ENCODE measurements at regions not wholly inside any gene's neighbourhood (a gene's known extent, or its start where the extent isn't known, plus 50 kb on each side); places are given as distances from the start of the nearest gene placed in this dataset.
"Not testable (repeated sequence)": the region's sequence is repeated elsewhere in the genome, so short reads cannot be mapped to it uniquely, and the experiment has no call there.

DNA sequence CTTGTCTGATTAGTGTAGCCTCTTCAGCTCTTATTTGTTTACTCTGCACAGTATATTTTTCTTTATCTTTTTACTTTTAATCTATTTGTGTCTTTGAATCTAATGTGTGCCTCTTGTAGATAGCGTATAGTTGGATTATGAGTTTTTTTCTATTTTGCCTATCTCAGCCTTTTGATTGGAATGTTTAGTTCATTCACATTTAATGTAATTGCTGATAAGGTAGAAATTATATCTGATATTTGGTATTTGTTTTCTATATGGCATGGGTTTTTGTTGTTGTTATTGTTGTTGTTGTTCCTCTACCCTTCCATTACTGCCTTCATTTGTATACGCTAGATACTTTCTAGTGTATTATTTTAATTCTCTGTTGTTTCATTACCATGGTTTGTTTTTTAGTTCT lies 131.7 kb upstream of the GRIK3 start:
- DNase-seq, result no peak

DNA sequence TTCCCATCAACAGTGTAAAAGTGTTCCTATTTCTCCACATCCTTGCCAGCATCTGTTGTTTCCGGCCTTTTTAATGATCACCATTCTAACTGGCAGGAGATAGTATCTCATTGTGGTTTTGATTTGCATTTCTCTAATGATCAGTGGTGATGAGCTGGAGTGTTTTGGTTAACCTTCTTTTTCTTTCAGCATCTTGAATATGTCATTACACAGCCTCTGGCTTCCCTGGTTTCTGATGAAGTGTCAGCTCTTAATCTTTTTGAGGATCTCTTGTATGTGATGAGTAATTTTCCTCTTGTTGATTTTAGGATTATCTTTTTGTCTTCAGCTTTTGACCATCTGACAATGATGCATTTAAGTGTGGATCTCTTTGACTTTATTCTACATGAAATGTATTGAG lies 133.2 kb upstream of the GRIK3 start:
- no peak for DNase-seq

- no peak for DNase-seq
Measured at GRCh38 chr1:37169241-37169640, 134.9 kb upstream of the GRIK3 start.

DNA sequence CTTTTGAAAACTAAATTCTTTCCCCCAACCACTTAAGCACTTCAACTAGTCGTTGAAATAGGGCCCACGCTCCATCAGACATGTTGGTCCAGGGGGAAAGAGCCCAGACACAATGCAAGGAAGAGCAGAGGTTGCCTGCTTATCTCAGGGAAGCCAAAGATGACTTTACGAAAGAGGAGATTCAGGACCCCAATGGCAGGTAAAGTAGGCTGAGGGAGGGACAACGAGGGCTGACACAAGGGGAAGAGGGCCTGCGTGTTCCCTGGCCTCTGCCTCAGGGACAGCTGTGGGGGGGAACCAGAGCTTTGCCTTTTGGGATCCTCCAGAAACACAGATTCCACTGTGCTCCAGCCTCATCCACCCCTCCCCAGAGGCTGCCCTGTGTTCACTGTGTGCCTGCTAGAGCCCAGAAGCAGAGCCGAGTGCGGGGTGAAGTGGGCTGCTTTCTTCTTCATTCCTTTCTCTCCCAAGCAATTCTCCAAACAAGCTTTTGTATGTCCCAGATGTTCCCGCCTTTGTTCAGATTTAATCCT lies 135.5 kb upstream of the GRIK3 start:
- DNase-seq, result no peak

DNA sequence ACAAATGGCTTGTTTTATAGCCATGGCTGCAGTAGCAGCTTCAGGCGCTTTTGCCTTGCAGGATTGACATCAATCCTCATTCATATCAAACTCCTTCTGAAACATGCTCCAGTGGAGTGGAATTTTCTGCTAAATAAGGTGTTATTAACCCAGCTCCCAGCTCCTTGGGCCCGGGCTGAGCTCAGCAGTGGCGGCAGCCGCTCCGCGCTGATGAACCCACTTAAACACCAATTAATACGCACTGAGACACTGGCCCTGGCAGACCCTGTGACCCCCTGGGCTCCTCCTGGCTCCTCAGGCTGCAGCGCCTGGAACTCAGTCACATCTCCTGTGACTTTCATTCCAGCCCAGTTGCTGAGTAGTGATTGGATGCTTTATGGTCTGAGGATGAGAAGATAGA lies 137.4 kb upstream of the GRIK3 start:
- DNase-seq, result no peak

GRCh38 chr1:37174341-37174740 lies 140.0 kb upstream of the GRIK3 start:
- DNase-seq, result no peak

DNA sequence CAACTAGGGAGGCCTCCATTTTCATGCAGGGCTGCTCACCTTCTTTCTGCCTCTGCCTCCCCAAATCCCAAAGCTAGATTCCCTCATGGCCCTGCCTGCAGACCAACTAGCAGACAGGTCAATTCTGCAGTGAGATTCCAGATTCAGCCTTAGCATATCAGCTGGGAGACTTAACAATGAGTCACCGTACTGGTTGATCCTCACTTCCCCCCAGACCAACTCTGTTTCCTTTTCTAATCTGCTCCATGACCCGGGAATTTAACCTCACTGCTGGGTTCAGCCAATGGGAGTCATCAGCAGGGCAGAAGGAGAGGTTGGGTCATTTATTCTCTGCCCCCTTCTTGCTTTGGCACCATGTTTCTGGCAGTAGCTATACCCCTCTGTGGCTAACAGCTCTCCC lies 140.6 kb upstream of the GRIK3 start:
- DNase-seq, result no peak

DNA sequence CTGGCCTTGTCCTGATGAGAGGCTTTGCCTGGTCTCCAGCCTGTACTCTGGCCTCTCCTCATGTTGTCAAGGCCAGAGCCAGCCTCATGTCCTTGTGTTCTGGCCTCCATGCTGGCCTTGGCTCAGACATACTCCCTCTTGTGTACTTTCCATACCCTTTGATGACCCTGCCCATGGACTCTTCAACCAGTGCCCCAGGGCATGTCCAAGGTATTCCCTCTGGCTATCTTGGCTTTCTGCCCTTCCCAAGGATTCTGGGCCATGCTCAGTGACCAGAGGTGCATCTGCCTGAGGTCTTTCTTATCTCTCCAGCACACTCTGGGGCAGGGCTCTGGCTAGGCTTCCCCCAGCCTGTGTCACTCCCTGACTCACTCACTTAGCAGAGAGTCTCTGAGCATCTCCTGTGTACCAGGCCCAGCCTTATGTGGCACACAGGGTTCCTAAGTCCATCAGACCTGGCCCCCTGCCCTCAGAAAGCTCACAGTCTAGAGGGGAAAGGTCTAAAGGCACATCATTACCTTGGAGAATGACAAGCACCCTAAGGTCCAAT lies 141.4 kb upstream of the GRIK3 start:
- DNase-seq, result no peak

DNA sequence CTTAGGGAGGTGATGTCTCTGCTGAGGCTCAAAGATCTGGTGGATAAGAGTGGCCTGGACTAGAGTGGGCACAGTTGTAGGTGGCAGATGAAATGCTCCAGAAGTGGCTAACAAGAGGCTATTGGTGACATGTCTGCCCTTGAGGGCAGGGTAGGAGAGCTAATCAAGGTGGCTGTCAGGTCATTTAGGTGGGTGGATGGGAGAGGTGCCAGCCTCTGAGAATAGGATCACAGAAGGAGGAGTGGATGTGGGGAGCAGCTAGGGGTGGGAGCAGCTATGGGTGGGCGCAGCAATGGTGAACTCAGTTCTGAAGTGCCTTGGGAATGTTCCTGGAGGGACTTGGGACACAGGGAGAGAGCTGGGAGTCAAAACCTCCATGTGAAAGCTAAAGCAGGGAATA lies 142.0 kb upstream of the GRIK3 start:
- DNase-seq, result no peak

GRCh38 chr1:37177230-37177864 lies 143.0 kb upstream of the GRIK3 start:
- no peak for DNase-seq

DNA sequence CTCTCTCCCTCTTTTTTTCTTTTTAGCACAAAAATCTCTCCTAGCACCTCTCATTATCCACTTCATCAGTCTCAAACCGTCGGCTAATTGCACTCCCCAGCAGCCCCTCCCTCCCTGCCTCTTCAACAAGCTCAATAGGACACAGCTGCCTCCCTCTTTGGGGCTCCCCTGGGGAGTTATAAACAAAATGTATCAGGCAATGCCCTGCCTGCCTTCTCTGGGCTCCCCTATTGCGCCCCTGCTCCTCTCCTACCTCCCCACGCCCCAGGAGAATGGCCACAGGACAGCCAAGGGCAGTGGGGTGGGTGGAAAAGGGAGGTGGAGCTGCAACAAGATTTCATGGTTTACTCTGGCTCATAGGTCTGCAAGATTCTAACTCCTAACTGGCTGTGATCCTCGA lies 147.1 kb upstream of the GRIK3 start:
- no peak for DNase-seq

GRCh38 chr1:37184789-37185188 lies 150.5 kb upstream of the GRIK3 start:
- no peak for DNase-seq

DNA sequence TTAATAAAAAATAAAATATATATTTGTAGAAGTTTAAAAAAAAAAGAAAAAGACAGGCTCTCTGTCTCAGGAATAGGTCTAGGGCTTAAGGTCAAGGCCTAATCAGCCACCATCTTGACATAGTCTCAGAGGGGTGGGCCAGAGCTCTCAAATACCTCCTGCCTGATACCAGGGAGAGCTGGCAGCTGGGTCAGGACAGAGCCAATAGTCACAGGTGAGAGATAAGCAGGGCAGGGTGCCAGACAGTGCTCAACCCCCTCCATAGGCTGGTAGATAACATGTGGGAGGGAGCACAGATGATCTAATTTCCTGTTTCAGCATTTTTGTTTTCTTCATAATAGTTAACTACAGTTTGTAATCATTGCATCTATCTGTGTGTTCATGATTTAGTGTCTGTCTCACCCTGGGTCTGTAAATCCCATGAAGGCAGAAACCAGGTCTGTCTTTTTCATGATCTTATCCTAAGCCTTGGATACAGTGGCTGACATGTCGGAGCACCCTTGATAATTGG lies 152.0 kb upstream of the GRIK3 start:
- DNase-seq, result no peak

DNA sequence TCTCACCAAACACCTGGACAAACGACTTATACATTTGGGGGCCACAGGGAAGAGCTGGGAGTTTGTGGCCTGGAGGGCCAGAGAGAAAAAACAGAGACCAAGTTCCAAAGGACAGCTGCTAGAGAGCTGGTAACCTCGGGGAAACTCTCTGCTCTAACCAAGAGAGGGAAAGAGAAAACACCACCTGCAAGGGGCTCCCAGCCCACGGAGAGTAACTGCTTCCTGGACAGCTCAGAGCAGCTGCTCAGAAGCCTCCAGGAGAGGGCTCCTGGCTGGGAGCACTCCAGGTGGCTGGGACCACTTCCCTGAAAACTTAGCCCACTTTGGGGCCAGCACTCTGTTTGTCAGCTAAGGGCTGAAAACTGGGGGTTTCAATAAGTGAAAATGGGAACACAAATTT lies 154.8 kb upstream of the GRIK3 start:
- DNase-seq, result no peak

- DNase-seq, result no peak
Measured at GRCh38 chr1:37197411-37197810, 163.1 kb upstream of the GRIK3 start.

DNA sequence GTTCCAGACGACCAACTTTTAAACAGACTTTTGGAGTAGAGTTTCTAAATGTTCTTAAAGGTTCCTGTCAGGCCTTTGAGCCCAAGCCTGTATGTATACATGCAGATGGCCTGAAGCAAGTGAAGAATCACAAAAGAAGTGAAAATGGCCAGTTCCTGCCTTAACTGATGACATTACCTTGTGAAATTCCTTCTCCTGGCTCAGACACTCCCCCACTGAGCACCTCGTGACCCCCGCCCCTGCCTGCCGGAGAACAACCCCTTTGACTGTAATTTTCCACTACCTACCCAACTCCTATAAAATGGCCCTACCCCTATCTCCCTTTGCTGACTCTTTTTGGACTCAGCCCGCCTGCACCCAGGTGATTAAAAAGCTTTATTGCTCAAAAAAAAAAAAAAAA lies 180.0 kb upstream of the GRIK3 start:
- DNase-seq, result not testable (repeated sequence)

GRCh38 chr1:37233606-37234005 lies 199.3 kb upstream of the GRIK3 start:
- DNase-seq, result no peak

DNA sequence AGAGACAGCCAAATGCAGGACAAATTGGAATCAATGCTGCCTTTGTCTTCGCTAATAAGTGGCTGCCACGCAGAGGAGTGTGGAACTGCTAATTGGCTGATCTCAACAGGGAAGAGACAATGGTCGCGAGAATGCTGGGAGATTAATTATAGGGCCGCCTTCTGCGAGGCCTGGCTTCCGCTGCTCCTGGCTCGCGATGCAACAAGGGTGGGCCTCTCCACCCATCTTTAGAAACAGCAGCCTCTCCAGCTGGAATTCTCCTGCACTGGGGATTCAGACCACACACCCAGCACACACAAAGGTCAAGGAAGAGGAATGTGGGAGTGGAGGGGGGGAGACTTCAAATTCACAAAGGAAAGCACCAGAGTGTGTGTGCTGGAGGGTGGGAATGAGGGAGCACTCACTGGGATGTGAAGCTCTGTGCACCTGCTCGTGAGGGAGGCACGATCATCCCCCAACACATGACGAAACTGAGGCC lies 200.7 kb upstream of the GRIK3 start:
- DNase-seq, result no peak

GRCh38 chr1:37237948-37238347 lies 203.6 kb upstream of the GRIK3 start:
- DNase-seq, result no peak

- no peak for DNase-seq
Measured at GRCh38 chr1:37238364-37239224, 204.3 kb upstream of the GRIK3 start.

- DNase-seq, result no peak
Measured at GRCh38 chr1:37239225-37239740, 205.0 kb upstream of the GRIK3 start.

DNA sequence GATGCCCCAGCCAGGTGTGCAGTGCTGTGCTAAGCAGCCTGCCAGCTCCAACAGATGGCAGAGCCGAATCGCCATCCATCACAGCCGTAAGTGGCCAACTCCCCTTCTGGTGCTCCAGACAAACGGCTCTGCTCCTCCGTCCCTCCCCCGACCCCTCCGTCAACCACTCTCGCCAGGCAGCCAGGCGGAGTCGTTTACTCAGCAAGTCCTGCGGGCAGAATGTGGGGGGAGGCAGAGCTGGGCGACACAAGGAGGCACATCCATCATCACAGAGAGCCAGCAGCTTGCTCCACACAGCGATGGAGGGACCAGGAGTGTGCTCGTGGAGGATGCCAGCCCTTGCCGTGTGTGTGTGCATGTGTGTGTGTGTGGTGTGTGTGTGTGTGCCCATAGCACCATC lies 206.6 kb upstream of the GRIK3 start:
- DNase-seq, result no peak

- DNase-seq, result no peak
Measured at GRCh38 chr1:37242501-37242900, 208.2 kb upstream of the GRIK3 start.
